ENCODE measurements at regions not wholly inside any gene's neighbourhood (a gene's known extent, or its start where the extent isn't known, plus 50 kb on each side); places are given as distances from the start of the nearest gene placed in this dataset.

GRCh38 chr2:234710066-234710465, 213.2 kb upstream of the ARL4C start:
- no peaks in the 10 kb centered on the region for H3K9me3 ChIP-seq
- H3K27me3 ChIP-seq (replicated peaks; ENCODE audit: control insufficient read depth, insufficient read depth, low read length): no peaks in the 10 kb centered on the region
- no peak for TF ChIP-seq CTCF (IDR thresholded peaks at IDR 0.05; ENCODE audit: insufficient read depth in 1 of 2, low read depth in 1 of 2, low read length in 1 of 2, severe bottlenecking in 1 of 2, unreplicated experiment in 1 of 2)
- no peaks in the 10 kb centered on the region for H3K36me3 ChIP-seq (ENCODE audit: control insufficient read depth, insufficient read depth, low read length)
- no peaks in the 10 kb centered on the region for H3K4me1 Mint-ChIP-seq (ENCODE audit: low read depth, unreplicated experiment)
- CTCF ChIA-PET: no interaction called here
- H3K36me3 Mint-ChIP-seq (ENCODE audit: insufficient read depth, unreplicated experiment): no peaks in the 10 kb centered on the region
- no peak for DNase-seq
- no peaks in the 10 kb centered on the region for H3K9me3 Mint-ChIP-seq (ENCODE audit: unreplicated experiment)
- H3K4me1 ChIP-seq: no peaks in the 10 kb centered on the region
- POLR2A ChIA-PET: no interaction called here
- no peak overlapping the region for H3K4me3 Mint-ChIP-seq (ENCODE audit: unreplicated experiment)
- intact Hi-C loops (cut with micrococcal nuclease; ENCODE audit: unreplicated experiment): no loop called here
- no TSS peak for BruUV-seq (replicated peaks)
- H3K4me3 ChIP-seq (ENCODE audit: low read depth, low read length): no peak overlapping the region
- H3K27me3 Mint-ChIP-seq (ENCODE audit: insufficient read depth, unreplicated experiment): peaks cover 3% of the 10 kb centered on the region
- H3K27ac Mint-ChIP-seq (ENCODE audit: unreplicated experiment): no peak overlapping the region

DNA sequence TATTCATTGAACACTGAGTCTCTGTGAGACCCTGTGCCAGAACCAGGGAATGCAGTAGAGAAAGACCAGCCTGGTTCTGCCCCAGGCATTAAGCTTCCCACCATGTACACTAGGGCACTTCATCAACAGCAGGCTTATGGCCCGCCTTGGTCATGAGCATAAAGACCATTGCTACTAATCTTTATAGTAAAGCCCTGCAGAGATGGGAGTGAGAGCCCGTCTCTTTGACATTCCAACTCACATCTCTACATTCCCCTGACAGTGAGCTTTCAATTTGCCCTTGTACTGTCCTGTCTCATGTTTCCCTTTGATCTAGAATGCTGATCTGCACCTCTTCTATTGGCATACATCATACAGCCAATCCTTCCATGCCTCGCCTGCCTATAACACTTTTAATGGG, 211.8 kb upstream of the ARL4C start:
- CTCF ChIA-PET: no interaction called here

GRCh38 chr2:234708091-234708683, 211.3 kb upstream of the ARL4C start:
- POLR2A ChIA-PET: no interaction called here

More for the DNA sequence above, 211.8 kb upstream of the ARL4C start:
- H3K27me3 Mint-ChIP-seq (ENCODE audit: insufficient read depth, unreplicated experiment): peaks cover 3% of the 10 kb centered on the region
- Histone ChIP-seq H3K27me3 (replicated peaks; ENCODE audit: control insufficient read depth, insufficient read depth, low read length) (no peaks in the 10 kb centered on the region), H3K4me3 (ENCODE audit: low read depth, low read length) (no peak overlapping the region), H3K9me3 (no peaks in the 10 kb centered on the region), H3K36me3 (ENCODE audit: control insufficient read depth, insufficient read depth, low read length) (no peaks in the 10 kb centered on the region), H3K4me1 (no peaks in the 10 kb centered on the region)
- no peak for DNase-seq
- BruUV-seq (replicated peaks): no TSS peak
- H3K9me3 Mint-ChIP-seq (ENCODE audit: unreplicated experiment): no peaks in the 10 kb centered on the region
- no peak for TF ChIP-seq CTCF (IDR thresholded peaks at IDR 0.05; ENCODE audit: insufficient read depth in 1 of 2, low read depth in 1 of 2, low read length in 1 of 2, severe bottlenecking in 1 of 2, unreplicated experiment in 1 of 2)
- H3K27ac Mint-ChIP-seq (ENCODE audit: unreplicated experiment): no peak overlapping the region
- H3K4me1 Mint-ChIP-seq (ENCODE audit: low read depth, unreplicated experiment): no peaks in the 10 kb centered on the region
- POLR2A ChIA-PET: no interaction called here
- intact Hi-C loops (cut with micrococcal nuclease; ENCODE audit: unreplicated experiment): no loop called here
- no peak overlapping the region for H3K4me3 Mint-ChIP-seq (ENCODE audit: unreplicated experiment)
- H3K36me3 Mint-ChIP-seq (ENCODE audit: insufficient read depth, unreplicated experiment): no peaks in the 10 kb centered on the region

More at GRCh38 chr2:234708091-234708683, 211.3 kb upstream of the ARL4C start:
- H3K4me1 Mint-ChIP-seq (ENCODE audit: low read depth, unreplicated experiment): no peaks in the 10 kb centered on the region
- no peak overlapping the region for H3K27ac Mint-ChIP-seq (ENCODE audit: unreplicated experiment)
- CTCF ChIA-PET: no interaction called here
- intact Hi-C loops (cut with micrococcal nuclease; ENCODE audit: unreplicated experiment): no loop called here
- H3K27me3 ChIP-seq (replicated peaks; ENCODE audit: control insufficient read depth, insufficient read depth, low read length): no peaks in the 10 kb centered on the region
- BruUV-seq (replicated peaks): no TSS peak
- DNase-seq: no peak
- no peak for TF ChIP-seq CTCF (IDR thresholded peaks at IDR 0.05; ENCODE audit: insufficient read depth in 1 of 2, low read depth in 1 of 2, low read length in 1 of 2, severe bottlenecking in 1 of 2, unreplicated experiment in 1 of 2)
- H3K4me3 Mint-ChIP-seq (ENCODE audit: unreplicated experiment): no peak overlapping the region
- H3K4me3 ChIP-seq (ENCODE audit: low read depth, low read length): no peak overlapping the region
- no peaks in the 10 kb centered on the region for H3K36me3 Mint-ChIP-seq (ENCODE audit: insufficient read depth, unreplicated experiment)
- no peaks in the 10 kb centered on the region for H3K36me3 ChIP-seq (ENCODE audit: control insufficient read depth, insufficient read depth, low read length)
- H3K9me3 Mint-ChIP-seq (ENCODE audit: unreplicated experiment): no peaks in the 10 kb centered on the region
- no peaks in the 10 kb centered on the region for H3K4me1 ChIP-seq
- no peaks in the 10 kb centered on the region for H3K9me3 ChIP-seq
- H3K27me3 Mint-ChIP-seq (ENCODE audit: insufficient read depth, unreplicated experiment): peaks cover 3% of the 10 kb centered on the region
